ENCODE measurements at regions not wholly inside any gene's neighbourhood (a gene's known extent, or its start where the extent isn't known, plus 50 kb on each side); places are given as distances from the start of the nearest gene placed in this dataset.

DNA sequence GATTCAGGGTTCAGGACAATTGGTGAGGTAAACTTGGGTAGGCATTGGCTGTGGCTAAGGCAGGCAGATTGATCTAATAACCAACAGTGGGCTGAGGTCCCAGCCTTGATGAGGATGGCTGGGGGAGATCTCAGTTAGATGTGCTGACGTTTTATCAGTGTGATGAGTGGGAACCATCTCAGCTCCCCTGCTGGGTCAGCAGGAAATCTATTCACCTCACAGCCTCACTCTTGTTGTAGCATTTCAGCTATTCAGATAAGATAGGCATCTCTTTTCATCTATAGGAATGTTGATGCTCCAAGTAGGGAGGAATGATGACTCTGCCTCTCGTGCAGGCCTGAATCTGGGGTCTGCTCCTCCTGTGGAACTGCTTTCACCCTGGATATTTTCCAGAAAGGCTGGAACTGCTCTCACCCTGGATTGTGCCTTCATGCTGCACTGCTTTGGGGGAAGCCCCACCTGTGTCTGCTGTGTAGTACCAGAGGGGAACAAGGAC is 973.7 kb downstream of the NSUN3 start:
- Mint-ChIP-seq H3K27me3 (no peaks in the 10 kb centered on the region), H3K4me3 (ENCODE audit: low read depth) (no peak overlapping the region), H3K27ac (no peak overlapping the region), H3K9me3 (ENCODE audit: low read depth) (peaks cover 18% of the 10 kb centered on the region), H3K4me1 (ENCODE audit: low read depth) (peaks cover 1% of the 10 kb centered on the region), H3K36me3 (ENCODE audit: insufficient read depth) (no peaks in the 10 kb centered on the region)
- no peak for TF ChIP-seq CTCF (IDR thresholded peaks at IDR 0.05; ENCODE audit: unreplicated experiment)
- DNase-seq (ENCODE audit: low spot score, unreplicated experiment) = no peak

DNA sequence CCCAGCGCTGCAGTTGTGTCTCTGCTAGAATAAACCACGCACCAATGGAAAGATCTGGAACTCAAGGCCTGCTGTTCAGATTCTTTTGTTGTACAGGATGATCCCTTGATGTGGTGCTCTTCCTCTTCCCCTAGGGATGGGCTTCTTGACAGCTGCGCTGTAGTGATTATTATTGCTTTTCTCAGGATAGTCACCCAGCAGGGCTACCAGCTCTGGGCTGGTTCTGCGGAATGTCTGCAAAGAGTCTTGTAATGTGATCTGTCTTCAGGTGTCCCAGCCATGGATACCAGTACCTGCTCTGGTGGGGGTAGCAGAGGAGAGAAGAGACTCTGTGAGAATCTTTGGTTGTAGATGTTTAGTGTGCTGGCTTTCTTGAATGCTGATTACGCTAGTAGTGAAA is 974.2 kb downstream of the NSUN3 start:
- Mint-ChIP-seq H3K27me3 (no peaks in the 10 kb centered on the region), H3K27ac (no peak overlapping the region), H3K4me3 (ENCODE audit: low read depth) (no peak overlapping the region), H3K36me3 (ENCODE audit: insufficient read depth) (no peaks in the 10 kb centered on the region), H3K9me3 (ENCODE audit: low read depth) (peaks cover 18% of the 10 kb centered on the region), H3K4me1 (ENCODE audit: low read depth) (peaks cover 1% of the 10 kb centered on the region)
- no peak for TF ChIP-seq CTCF (IDR thresholded peaks at IDR 0.05; ENCODE audit: unreplicated experiment)
- DNase-seq (ENCODE audit: low spot score, unreplicated experiment) = no peak

- Mint-ChIP-seq H3K4me3 (ENCODE audit: low read depth) (no peak overlapping the region), H3K27ac (no peak overlapping the region), H3K27me3 (no peaks in the 10 kb centered on the region), H3K9me3 (ENCODE audit: low read depth) (peaks cover 18% of the 10 kb centered on the region), H3K36me3 (ENCODE audit: insufficient read depth) (no peaks in the 10 kb centered on the region), H3K4me1 (ENCODE audit: low read depth) (peaks cover 1% of the 10 kb centered on the region)
- TF ChIP-seq CTCF (IDR thresholded peaks at IDR 0.05; ENCODE audit: unreplicated experiment) = no peak
- no peak for DNase-seq (ENCODE audit: low spot score, unreplicated experiment)
These were observed 975.1 kb downstream of the NSUN3 start for GRCh38 chr3:95037927-95038326.

GRCh38 chr3:95044101-95044500 is 981.2 kb downstream of the NSUN3 start:
- peaks cover 5% of the 10 kb centered on the region for H3K4me1 Mint-ChIP-seq (ENCODE audit: low read depth)
- H3K4me3 Mint-ChIP-seq (ENCODE audit: low read depth) = no peak overlapping the region
- H3K36me3 Mint-ChIP-seq (ENCODE audit: insufficient read depth) = no peaks in the 10 kb centered on the region
- no peaks in the 10 kb centered on the region for H3K27me3 Mint-ChIP-seq
- DNase-seq (ENCODE audit: low spot score, unreplicated experiment) = no peak
- no peak for TF ChIP-seq CTCF (IDR thresholded peaks at IDR 0.05; ENCODE audit: unreplicated experiment)
- no peak overlapping the region for H3K27ac Mint-ChIP-seq
- H3K9me3 Mint-ChIP-seq (ENCODE audit: low read depth) = peaks cover 3% of the 10 kb centered on the region

- no peaks in the 10 kb centered on the region for H3K36me3 Mint-ChIP-seq (ENCODE audit: insufficient read depth)
- no peak for DNase-seq (ENCODE audit: low spot score, unreplicated experiment)
- H3K4me3 Mint-ChIP-seq (ENCODE audit: low read depth) = no peak overlapping the region
- H3K27me3 Mint-ChIP-seq = no peaks in the 10 kb centered on the region
- TF ChIP-seq CTCF (IDR thresholded peaks at IDR 0.05; ENCODE audit: unreplicated experiment) = no peak
- peaks cover 5% of the 10 kb centered on the region for H3K9me3 Mint-ChIP-seq (ENCODE audit: low read depth)
- no peak overlapping the region for H3K27ac Mint-ChIP-seq
- peaks cover 4% of the 10 kb centered on the region for H3K4me1 Mint-ChIP-seq (ENCODE audit: low read depth)
These were observed 985.7 kb downstream of the NSUN3 start for GRCh38 chr3:95048564-95048963.

Data from progenitor cell of endocrine pancreas (in vitro differentiated cells).